22Rv1 (cell line): ENCODE measurements at regions not wholly inside any gene's neighbourhood (a gene's known extent, or its start where the extent isn't known, plus 50 kb on each side); places are given as distances from the start of the nearest gene placed in this dataset.

Experiments
- H3K27ac ChIP-seq: fragments of 450-650 bp; 2 replicates; pipeline ENCODE4 v1.5.1; 2017
- ZFX ChIP-seq: fragments of 450-650 bp; IDR thresholded peaks from 2 replicates; pipeline ENCODE4 v1.6.1; 2017; ENCODE audit warnings: antibody characterized with exemption, borderline replicate concordance
- TF ChIP-seq, protein P1 (sequence below): fragments of 450-650 bp; IDR thresholded peaks from 2 replicates; pipeline ENCODE4 v1.5.1; 2017; ENCODE audit warnings: mild to moderate bottlenecking

DNA sequence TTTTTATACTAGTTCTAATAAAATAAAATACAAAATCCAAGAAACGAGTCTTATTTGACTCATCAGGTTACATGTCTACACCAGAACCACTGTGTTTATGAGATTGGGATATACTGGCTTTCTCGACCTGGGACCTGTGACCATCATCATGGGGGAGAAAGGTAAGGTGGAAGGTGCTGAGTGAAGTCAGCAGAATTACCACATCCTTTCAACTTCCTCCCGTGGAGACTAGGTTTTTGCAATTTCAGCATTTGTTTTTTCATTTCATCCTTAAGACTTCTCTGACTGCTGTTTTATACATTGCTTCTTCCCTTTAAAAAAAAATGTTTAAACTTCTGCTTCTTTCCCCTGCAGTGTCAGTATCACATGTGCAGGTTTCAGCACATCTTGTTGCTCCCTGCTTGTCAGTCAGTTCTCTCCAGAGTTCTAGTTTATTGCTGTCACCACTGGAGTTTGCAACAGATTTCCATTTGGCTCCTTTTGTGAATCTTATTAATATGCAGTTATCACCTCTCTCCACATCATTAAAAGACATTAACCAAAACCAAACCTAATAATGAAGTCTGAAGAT is 60.4 kb upstream of the HAO2 start:
- no peak for TF ChIP-seq ZFX
- TF ChIP-seq, protein P1, sequence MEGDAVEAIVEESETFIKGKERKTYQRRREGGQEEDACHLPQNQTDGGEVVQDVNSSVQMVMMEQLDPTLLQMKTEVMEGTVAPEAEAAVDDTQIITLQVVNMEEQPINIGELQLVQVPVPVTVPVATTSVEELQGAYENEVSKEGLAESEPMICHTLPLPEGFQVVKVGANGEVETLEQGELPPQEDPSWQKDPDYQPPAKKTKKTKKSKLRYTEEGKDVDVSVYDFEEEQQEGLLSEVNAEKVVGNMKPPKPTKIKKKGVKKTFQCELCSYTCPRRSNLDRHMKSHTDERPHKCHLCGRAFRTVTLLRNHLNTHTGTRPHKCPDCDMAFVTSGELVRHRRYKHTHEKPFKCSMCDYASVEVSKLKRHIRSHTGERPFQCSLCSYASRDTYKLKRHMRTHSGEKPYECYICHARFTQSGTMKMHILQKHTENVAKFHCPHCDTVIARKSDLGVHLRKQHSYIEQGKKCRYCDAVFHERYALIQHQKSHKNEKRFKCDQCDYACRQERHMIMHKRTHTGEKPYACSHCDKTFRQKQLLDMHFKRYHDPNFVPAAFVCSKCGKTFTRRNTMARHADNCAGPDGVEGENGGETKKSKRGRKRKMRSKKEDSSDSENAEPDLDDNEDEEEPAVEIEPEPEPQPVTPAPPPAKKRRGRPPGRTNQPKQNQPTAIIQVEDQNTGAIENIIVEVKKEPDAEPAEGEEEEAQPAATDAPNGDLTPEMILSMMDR, result no peak
- no peak overlapping the region for H3K27ac ChIP-seq

DNA sequence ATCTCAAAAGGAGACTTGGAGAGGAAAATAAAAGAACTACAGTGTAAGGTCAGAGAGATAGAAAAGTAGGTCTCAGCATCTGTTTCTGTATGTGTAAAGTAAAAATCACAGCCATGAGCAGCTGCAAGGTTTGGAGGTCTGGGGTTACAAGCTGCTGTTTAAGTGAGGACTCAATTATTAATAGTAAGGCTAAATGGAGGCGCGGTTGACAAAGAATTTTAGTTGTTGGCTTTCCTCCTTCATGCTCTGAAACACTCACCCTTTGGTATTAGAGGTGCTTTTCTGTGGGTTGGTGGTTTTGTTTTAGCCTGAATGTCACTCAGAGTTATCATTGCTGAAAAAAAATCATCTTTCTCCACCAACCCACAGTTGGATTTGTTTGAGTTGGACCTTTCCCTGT is 59.8 kb upstream of the HAO2 start:
- H3K27ac ChIP-seq, result no peak overlapping the region
- no peak for TF ChIP-seq ZFX
- TF ChIP-seq, protein P1, result no peak

DNA sequence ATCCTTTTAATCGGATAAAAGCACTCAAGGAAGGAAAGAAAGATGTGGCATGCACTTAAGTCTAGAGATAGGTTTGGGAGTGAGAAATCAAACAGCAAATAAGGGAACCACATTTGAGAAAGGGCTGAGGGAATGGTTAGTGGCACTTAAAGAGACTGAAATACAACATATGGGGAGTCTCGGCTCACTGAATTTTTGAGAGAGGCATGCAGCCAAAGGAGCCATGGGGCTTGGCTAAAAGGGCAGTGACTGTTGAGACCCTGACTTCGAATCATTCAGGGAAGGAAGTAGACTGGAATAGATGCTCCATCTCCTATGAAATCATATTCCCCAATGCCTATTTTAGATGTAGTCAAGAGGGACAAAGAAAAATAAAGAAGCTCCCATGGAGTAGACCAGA is 58.3 kb upstream of the HAO2 start:
- no peak overlapping the region for H3K27ac ChIP-seq
- TF ChIP-seq, protein P1, result no peak
- TF ChIP-seq ZFX, result no peak

DNA sequence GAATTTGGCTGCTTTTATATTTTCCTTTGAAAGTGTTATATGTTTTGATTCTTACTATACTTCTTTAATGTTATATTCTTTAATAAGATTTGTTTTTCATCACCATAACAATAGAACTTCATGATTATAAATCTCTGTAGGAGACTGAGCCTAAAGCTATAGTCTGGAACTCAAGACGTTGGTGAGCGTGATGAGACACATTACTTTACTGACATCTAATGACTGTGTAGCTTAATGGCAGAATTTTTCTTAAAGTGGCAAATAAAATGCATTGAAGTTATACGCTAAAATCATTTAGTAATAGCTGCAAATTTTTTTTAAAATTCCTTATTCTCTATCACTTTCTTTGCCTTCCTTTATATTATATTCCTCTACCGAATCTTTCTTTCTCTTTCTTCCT is 56.1 kb upstream of the HAO2 start:
- TF ChIP-seq, protein P1, result no peak
- no peak for TF ChIP-seq ZFX

DNA sequence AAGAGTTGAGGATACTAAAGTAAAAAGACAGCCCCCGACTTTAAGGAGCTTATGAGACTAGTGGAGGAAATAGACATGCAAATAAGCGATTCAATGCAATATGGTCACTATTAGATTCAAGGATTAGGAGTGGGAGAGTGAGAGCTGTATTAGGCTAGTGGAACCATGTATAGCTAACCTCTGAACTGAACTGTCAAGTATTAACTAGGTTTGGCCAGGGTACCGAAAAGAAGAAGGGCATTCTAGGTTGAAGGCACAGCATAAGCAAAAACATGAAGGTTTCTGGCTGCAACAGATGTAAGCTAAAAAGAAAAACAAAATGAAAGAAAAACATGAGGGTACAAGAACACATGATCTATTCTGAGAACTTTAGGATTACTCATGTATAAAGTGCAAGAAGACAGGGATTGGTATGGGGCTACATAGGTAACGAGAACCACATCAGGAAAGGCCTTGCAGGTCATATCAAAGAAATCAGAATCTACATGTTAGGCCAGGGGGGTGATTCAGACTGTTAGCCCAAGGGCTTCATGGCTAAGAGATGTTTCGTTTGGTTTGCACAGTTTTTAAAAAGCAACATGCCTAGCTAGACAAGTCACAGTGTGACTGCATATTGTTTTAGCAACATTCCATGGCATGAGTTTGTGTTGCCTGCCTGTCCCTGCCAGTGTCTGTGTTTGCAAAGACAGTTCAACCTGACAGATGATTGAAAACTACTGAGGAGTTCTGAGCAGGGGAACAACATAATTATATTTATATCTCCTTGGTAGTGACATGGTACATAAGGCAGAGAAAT is 54.4 kb upstream of the HAO2 start:
- H3K27ac ChIP-seq, result no peak overlapping the region
- TF ChIP-seq ZFX, result no peak
- TF ChIP-seq, protein P1, result no peak

More for the DNA sequence above, 56.1 kb upstream of the HAO2 start:
- H3K27ac ChIP-seq, result no peak overlapping the region

DNA sequence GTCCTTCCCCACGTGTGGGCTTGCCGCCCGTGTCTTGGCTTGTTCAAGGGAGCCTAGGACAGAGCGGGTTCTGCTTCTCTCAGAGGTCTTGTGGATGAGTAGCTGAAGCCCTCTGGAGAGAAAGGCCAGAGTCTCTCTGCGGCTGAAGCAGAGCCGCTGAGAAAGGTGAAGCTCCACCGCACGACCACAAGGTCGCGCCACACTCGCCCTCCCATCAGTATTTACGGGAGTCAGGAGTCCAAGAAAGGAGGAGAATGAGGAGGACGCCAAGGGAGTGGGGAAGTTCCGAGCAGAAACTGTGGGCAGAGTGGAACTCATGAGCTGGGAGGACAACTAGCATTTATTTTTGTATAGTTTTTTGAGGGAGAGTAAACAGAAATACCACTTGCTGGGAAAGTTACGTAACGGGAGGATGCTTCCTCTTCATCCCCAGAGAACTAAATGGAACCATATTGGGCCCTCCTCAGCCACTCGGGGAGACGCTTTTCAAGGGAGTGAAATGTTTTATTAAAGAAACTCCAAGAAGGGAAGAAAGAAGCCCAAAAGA is 51.6 kb upstream of the HAO2 start:
- H3K27ac ChIP-seq, result no peak overlapping the region

More for the DNA sequence above, 51.6 kb upstream of the HAO2 start:
- TF ChIP-seq, protein P1, result 0 out of 2 replicates have a peak, but pooled peaks have one; percentile 18
- no peak for TF ChIP-seq ZFX
